GM12891 (cell line): ENCODE measurements at regions not wholly inside any gene's neighbourhood (a gene's known extent, or its start where the extent isn't known, plus 50 kb on each side); places are given as distances from the start of the nearest gene placed in this dataset.
"Not testable (repeated sequence)": the region's sequence is repeated elsewhere in the genome, so short reads cannot be mapped to it uniquely, and the experiment has no call there.

ENCODE experiments used
- DNase-seq: peaks from one replicate; pipeline ENCODE4 v3.0.0; 2011; ENCODE audit warnings: low spot score; ENCODE audit not compliant: insufficient read length
- FAIRE-seq: peaks from 2 replicates; lab custom pipeline; 2011; peaks lifted over from hg19 to GRCh38; lab: Jason Lieb, UNC
- PAX5 ChIP-seq: IDR thresholded peaks from 2 replicates; pipeline ENCODE4 v1.6.1; 2011; ENCODE audit warnings: low read length, moderate library complexity, mild to moderate bottlenecking; ENCODE audit not compliant: insufficient read depth, severe bottlenecking
- POLR2A ChIP-seq: IDR thresholded peaks from 2 replicates; pipeline ENCODE4 v1.6.1; 2011; ENCODE audit warnings: low read depth, low read length, control low read depth
- POLR2AphosphoS5 ChIP-seq: IDR thresholded peaks from 2 replicates; pipeline ENCODE4 v1.6.1; 2011; ENCODE audit warnings: low read depth, low read length, control low read depth
- POU2F2 ChIP-seq: IDR thresholded peaks from 2 replicates; pipeline ENCODE4 v1.6.1; 2011; ENCODE audit warnings: low read depth, mild to moderate bottlenecking, control low read depth, low read length, moderate library complexity
- SPI1 ChIP-seq: IDR thresholded peaks from 2 replicates; pipeline ENCODE4 v1.6.1; 2011; ENCODE audit warnings: low read depth, low read length, control low read depth
- TAF1 ChIP-seq: IDR thresholded peaks from 2 replicates; pipeline ENCODE4 v1.6.1; 2011; ENCODE audit warnings: low read depth, low read length, control low read depth

- DNase-seq = no peak
- FAIRE-seq = no peak
- no peak for TF ChIP-seq POU2F2
- no peak for TF ChIP-seq POLR2AphosphoS5
- no peak for TF ChIP-seq POLR2A
- TF ChIP-seq PAX5 = no peak
- TF ChIP-seq SPI1 = no peak
Observed at GRCh38 chr5:6076341-6077239, 301.8 kb downstream of the MED10 start.

- not testable (repeated sequence) for DNase-seq, FAIRE-seq
Observed at GRCh38 chr5:6072488-6072887, 305.9 kb downstream of the MED10 start.

GRCh38 chr5:6069496-6070185 is 308.7 kb downstream of the MED10 start:
- FAIRE-seq (no peak), DNase-seq (no peak)
- TF ChIP-seq SPI1 = no peak
- TF ChIP-seq POU2F2 = no peak
- no peak for TF ChIP-seq POLR2A
- no peak for TF ChIP-seq PAX5
- no peak for TF ChIP-seq TAF1
- no peak for TF ChIP-seq POLR2AphosphoS5

- TF ChIP-seq POLR2A = no peak
- no peak for TF ChIP-seq SPI1
- no peak for TF ChIP-seq TAF1
- no peak for TF ChIP-seq POLR2AphosphoS5
- no peak for DNase-seq
- no peak for FAIRE-seq
Observed at GRCh38 chr5:6066016-6066415, 312.3 kb downstream of the MED10 start.

- no peak for DNase-seq
- no peak for FAIRE-seq
- TF ChIP-seq POU2F2 = no peak
- TF ChIP-seq POLR2A = no peak
- TF ChIP-seq SPI1 = no peak
- no peak for TF ChIP-seq POLR2AphosphoS5
- no peak for TF ChIP-seq PAX5
- no peak for TF ChIP-seq TAF1
Observed at GRCh38 chr5:6059137-6059800, 319.1 kb downstream of the MED10 start.

GRCh38 chr5:6058055-6058715 is 320.2 kb downstream of the MED10 start:
- TF ChIP-seq TAF1 (no peak), POU2F2 (no peak), PAX5 (no peak), SPI1 (no peak)
- no peak for DNase-seq
- FAIRE-seq = no peak

- TF ChIP-seq PAX5 (no peak), TAF1 (no peak), SPI1 (no peak), POLR2AphosphoS5 (no peak), POU2F2 (no peak), POLR2A (no peak)
Observed at GRCh38 chr5:6056280-6056679, 322.1 kb downstream of the MED10 start.

GRCh38 chr5:6049662-6050061 is 328.7 kb downstream of the MED10 start:
- TF ChIP-seq SPI1 (no peak), POU2F2 (no peak), TAF1 (no peak), POLR2A (no peak), POLR2AphosphoS5 (no peak), PAX5 (no peak)
- no peak for FAIRE-seq
- no peak for DNase-seq

More at GRCh38 chr5:6056280-6056679, 322.1 kb downstream of the MED10 start:
- DNase-seq (no peak), FAIRE-seq (no peak)

- FAIRE-seq = no peak
- TF ChIP-seq POLR2AphosphoS5 (no peak), POU2F2 (no peak), POLR2A (no peak), PAX5 (no peak), SPI1 (no peak), TAF1 (no peak)
- no peak for DNase-seq
Observed at GRCh38 chr5:6048746-6049145, 329.6 kb downstream of the MED10 start.

GRCh38 chr5:6046296-6046967 is 331.9 kb downstream of the MED10 start:
- TF ChIP-seq SPI1 (no peak), POLR2AphosphoS5 (no peak), PAX5 (no peak), POU2F2 (no peak), TAF1 (no peak)
- no peak for DNase-seq
- no peak for FAIRE-seq
